ENCODE measurements at regions not wholly inside any gene's neighbourhood (a gene's known extent, or its start where the extent isn't known, plus 50 kb on each side); places are given as distances from the start of the nearest gene placed in this dataset.

DNA sequence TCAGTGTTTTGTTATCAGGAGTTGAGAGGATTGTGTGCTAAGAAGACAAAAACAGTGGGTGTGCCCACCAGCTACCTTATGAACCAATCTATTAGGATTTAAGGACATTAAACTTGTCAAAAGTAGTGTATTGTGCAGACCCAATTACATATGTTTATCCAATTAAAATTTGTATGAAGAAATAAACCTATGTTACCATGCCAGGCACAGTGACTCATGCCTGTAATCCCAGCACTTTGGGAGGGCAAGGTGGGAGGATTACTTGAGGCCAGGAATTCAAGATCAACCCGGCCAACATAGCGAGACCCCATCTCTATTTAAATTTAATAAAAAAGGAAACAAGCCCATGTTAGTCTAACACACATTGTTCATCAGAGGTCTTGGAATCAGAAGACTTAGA lies 162.2 kb downstream of the IRS1 start:
- TF ChIP-seq, protein P1, sequence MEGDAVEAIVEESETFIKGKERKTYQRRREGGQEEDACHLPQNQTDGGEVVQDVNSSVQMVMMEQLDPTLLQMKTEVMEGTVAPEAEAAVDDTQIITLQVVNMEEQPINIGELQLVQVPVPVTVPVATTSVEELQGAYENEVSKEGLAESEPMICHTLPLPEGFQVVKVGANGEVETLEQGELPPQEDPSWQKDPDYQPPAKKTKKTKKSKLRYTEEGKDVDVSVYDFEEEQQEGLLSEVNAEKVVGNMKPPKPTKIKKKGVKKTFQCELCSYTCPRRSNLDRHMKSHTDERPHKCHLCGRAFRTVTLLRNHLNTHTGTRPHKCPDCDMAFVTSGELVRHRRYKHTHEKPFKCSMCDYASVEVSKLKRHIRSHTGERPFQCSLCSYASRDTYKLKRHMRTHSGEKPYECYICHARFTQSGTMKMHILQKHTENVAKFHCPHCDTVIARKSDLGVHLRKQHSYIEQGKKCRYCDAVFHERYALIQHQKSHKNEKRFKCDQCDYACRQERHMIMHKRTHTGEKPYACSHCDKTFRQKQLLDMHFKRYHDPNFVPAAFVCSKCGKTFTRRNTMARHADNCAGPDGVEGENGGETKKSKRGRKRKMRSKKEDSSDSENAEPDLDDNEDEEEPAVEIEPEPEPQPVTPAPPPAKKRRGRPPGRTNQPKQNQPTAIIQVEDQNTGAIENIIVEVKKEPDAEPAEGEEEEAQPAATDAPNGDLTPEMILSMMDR (IDR thresholded peaks at IDR 0.05): no peak
- no peak for TF ChIP-seq POLR2AphosphoS5 (IDR thresholded peaks at IDR 0.05)
